Glutamatergic neuron (in vitro differentiated cells): ENCODE measurements at regions not wholly inside any gene's neighbourhood (a gene's known extent, or its start where the extent isn't known, plus 50 kb on each side); places are given as distances from the start of the nearest gene placed in this dataset.
"Not testable (repeated sequence)": the region's sequence is repeated elsewhere in the genome, so short reads cannot be mapped to it uniquely, and the experiment has no call there.

Source experiments
- DNase-seq: peaks from one replicate; pipeline ENCODE4 v3.0.0; 2022
- H3K27ac Mint-ChIP-seq: one replicate; pipeline ENCODE4 v1.8.0; 2020; ENCODE audit warnings: mild to moderate bottlenecking, mixed read lengths, inconsistent platforms; ENCODE audit not compliant: unreplicated experiment
- H3K27me3 Mint-ChIP-seq: one replicate; pipeline ENCODE4 v1.8.0; 2020; ENCODE audit warnings: mild to moderate bottlenecking, moderate library complexity, mixed read lengths, inconsistent platforms; ENCODE audit not compliant: unreplicated experiment
- H3K36me3 Mint-ChIP-seq: one replicate; pipeline ENCODE4 v1.8.0; 2020; ENCODE audit warnings: mild to moderate bottlenecking, mixed read lengths, inconsistent platforms; ENCODE audit not compliant: unreplicated experiment
- H3K4me1 Mint-ChIP-seq: one replicate; pipeline ENCODE4 v1.8.0; 2020; ENCODE audit warnings: mild to moderate bottlenecking, low read depth, mixed read lengths, inconsistent platforms; ENCODE audit not compliant: unreplicated experiment
- H3K4me3 Mint-ChIP-seq: one replicate; pipeline ENCODE4 v1.8.0; 2020; ENCODE audit warnings: mild to moderate bottlenecking, mixed read lengths, inconsistent platforms; ENCODE audit not compliant: unreplicated experiment
- H3K9me3 Mint-ChIP-seq: one replicate; pipeline ENCODE4 v1.8.0; 2020; ENCODE audit warnings: mild to moderate bottlenecking, moderate library complexity, mixed read lengths, inconsistent platforms; ENCODE audit not compliant: unreplicated experiment
- CTCF ChIP-seq: fragments of 200-600 bp; sonication (generic); IDR thresholded peaks from one replicate; pipeline ENCODE4 v1.5.0; 2021; ENCODE audit not compliant: partially characterized antibody, unreplicated experiment

GRCh38 chr12:60594035-60594711, 998.3 kb downstream of the SLC16A7 start:
- Mint-ChIP-seq H3K4me1 (no peaks in the 10 kb centered on the region), H3K27me3 (no peaks in the 10 kb centered on the region), H3K9me3 (no peaks in the 10 kb centered on the region), H3K36me3 (no peaks in the 10 kb centered on the region), H3K4me3 (no peak overlapping the region), H3K27ac (no peak overlapping the region)
- TF ChIP-seq CTCF = no peak
- DNase-seq = no peak

DNA sequence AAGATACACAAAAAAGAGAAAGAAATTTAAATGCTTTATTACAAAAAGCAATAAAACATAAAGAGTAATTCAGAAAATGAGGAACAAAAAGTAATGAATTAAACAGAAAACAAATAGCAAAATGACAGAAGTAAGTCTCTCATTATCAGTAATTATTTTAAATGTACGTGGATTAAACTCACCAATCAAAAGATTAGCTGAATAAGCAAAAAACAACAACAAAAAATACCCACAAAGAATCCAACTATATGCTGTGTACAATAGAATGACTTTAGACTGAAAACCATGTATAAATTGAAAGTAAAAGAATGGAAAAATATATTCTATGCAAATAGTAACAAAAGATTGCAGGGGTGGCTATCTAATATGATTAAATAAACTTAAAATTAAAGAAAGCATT, 1006.8 kb downstream of the SLC16A7 start:
- Mint-ChIP-seq H3K9me3 (no peaks in the 10 kb centered on the region), H3K4me3 (no peak overlapping the region), H3K27me3 (no peaks in the 10 kb centered on the region), H3K4me1 (no peaks in the 10 kb centered on the region), H3K27ac (no peak overlapping the region), H3K36me3 (no peaks in the 10 kb centered on the region)
- TF ChIP-seq CTCF = no peak
- no peak for DNase-seq

- H3K9me3 Mint-ChIP-seq, H3K27me3 Mint-ChIP-seq, H3K27ac Mint-ChIP-seq, H3K4me1 Mint-ChIP-seq, H3K4me3 Mint-ChIP-seq, H3K36me3 Mint-ChIP-seq, DNase-seq: not testable (repeated sequence)
Observed at GRCh38 chr12:60603475-60603874, 1007.6 kb downstream of the SLC16A7 start.

DNA sequence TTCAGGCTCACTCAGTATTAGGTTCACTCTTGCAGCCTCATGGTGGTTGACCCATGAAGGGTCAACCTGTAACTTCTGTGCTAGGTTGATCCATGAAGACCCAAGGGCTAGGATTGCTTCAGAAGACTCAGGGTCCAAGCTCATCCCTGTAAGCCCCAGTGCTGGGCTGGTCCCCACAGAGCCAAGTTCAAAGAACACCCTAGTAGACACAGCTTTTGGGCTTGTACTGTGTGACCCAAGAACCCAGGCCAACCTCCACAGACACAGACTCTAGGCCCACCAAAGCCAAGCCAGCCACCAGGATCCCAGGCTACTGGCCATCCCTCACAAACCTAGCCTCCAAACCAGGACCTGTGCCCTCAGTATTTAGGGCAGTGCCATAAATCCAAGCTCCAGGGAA, 1020.6 kb downstream of the SLC16A7 start:
- H3K36me3 Mint-ChIP-seq = no peaks in the 10 kb centered on the region

GRCh38 chr12:60630796-60631195, 1035.0 kb downstream of the SLC16A7 start:
- Mint-ChIP-seq H3K4me3 (no peak overlapping the region), H3K27ac (no peak overlapping the region), H3K4me1 (no peaks in the 10 kb centered on the region), H3K27me3 (no peaks in the 10 kb centered on the region), H3K9me3 (no peaks in the 10 kb centered on the region), H3K36me3 (no peaks in the 10 kb centered on the region)
- no peak for DNase-seq
- no peak for TF ChIP-seq CTCF

More for the DNA sequence above, 1020.6 kb downstream of the SLC16A7 start:
- Mint-ChIP-seq H3K9me3 (peaks cover 2% of the 10 kb centered on the region), H3K4me1 (no peaks in the 10 kb centered on the region), H3K27me3 (no peaks in the 10 kb centered on the region), H3K4me3 (no peak overlapping the region), H3K27ac (no peak overlapping the region)
- TF ChIP-seq CTCF = no peak
- DNase-seq = no peak
